GM19438 (cell line): ENCODE measurements at regions not wholly inside any gene's neighbourhood (a gene's known extent, or its start where the extent isn't known, plus 50 kb on each side); places are given as distances from the start of the nearest gene placed in this dataset.
"Not testable (repeated sequence)": the region's sequence is repeated elsewhere in the genome, so short reads cannot be mapped to it uniquely, and the experiment has no call there.

Experiments used
- ATAC-seq: cut with Tn5 transposase; IDR thresholded peaks from one replicate; pipeline ENCODE4 v1.9.1; 2021; ENCODE audit warnings: low read depth; ENCODE audit not compliant: unreplicated experiment

- not testable (repeated sequence) for ATAC-seq
These were observed 366.4 kb downstream of the TMEM121 start for GRCh38 chr14:105892453-105893441.

GRCh38 chr14:105893686-105894085 is 367.3 kb downstream of the TMEM121 start:
- not testable (repeated sequence) for ATAC-seq

- no peak for ATAC-seq
These were observed 368.0 kb downstream of the TMEM121 start for GRCh38 chr14:105894125-105894977.

- ATAC-seq = no peak
These were observed 368.8 kb downstream of the TMEM121 start for GRCh38 chr14:105894978-105895881.

GRCh38 chr14:105896206-105896605 is 369.8 kb downstream of the TMEM121 start:
- ATAC-seq = not testable (repeated sequence)

- ATAC-seq = not testable (repeated sequence)
These were observed 370.8 kb downstream of the TMEM121 start for GRCh38 chr14:105896961-105897724.

- ATAC-seq = no peak
These were observed 371.3 kb downstream of the TMEM121 start for GRCh38 chr14:105897725-105898113.

GRCh38 chr14:105898482-105899010 is 372.2 kb downstream of the TMEM121 start:
- ATAC-seq = no peak

- ATAC-seq = no peak
These were observed 372.8 kb downstream of the TMEM121 start for GRCh38 chr14:105899071-105899641.

- ATAC-seq = no peak
These were observed 373.4 kb downstream of the TMEM121 start for GRCh38 chr14:105899657-105900397.

- no peak for ATAC-seq
These were observed 374.2 kb downstream of the TMEM121 start for GRCh38 chr14:105900398-105901160.

GRCh38 chr14:105901226-105901625 is 374.8 kb downstream of the TMEM121 start:
- ATAC-seq = no peak

GRCh38 chr14:105902131-105902898 is 375.9 kb downstream of the TMEM121 start:
- no peak for ATAC-seq

GRCh38 chr14:105902899-105903165 is 376.4 kb downstream of the TMEM121 start:
- ATAC-seq = not testable (repeated sequence)

GRCh38 chr14:105903971-105904370 is 377.6 kb downstream of the TMEM121 start:
- no peak for ATAC-seq

- no peak for ATAC-seq
These were observed 378.0 kb downstream of the TMEM121 start for GRCh38 chr14:105904379-105904778.

GRCh38 chr14:105905456-105905855 is 379.1 kb downstream of the TMEM121 start:
- ATAC-seq = no peak
